HUDEP-2 (cell line): ENCODE measurements at regions not wholly inside any gene's neighbourhood (a gene's known extent, or its start where the extent isn't known, plus 50 kb on each side); places are given as distances from the start of the nearest gene placed in this dataset.
"Not testable (repeated sequence)": the region's sequence is repeated elsewhere in the genome, so short reads cannot be mapped to it uniquely, and the experiment has no call there.

ENCODE experiments used
- DNase-seq, 76 experiments: peaks; one replicate each; lab custom pipeline; 2025; ENCODE audit not compliant: unreplicated experiment in 76 of 76; lab: John Stamatoyannopoulos, UW

- no peak for DNase-seq
Measured at GRCh38 chr6:167661552-167662044, 165.1 kb upstream of the AFDN start.

GRCh38 chr6:167662075-167662880 is 164.4 kb upstream of the AFDN start:
- no peak for DNase-seq

- no peak for DNase-seq
Measured at GRCh38 chr6:167662881-167663205, 163.9 kb upstream of the AFDN start.

- no peak for DNase-seq
Measured at GRCh38 chr6:167663316-167663715, 163.4 kb upstream of the AFDN start.

GRCh38 chr6:167663784-167664443 is 162.8 kb upstream of the AFDN start:
- no peak for DNase-seq

GRCh38 chr6:167664678-167665660 is 161.7 kb upstream of the AFDN start:
- no peak for DNase-seq

- no peak for DNase-seq
Measured at GRCh38 chr6:167665698-167666330, 160.9 kb upstream of the AFDN start.

GRCh38 chr6:167666571-167667203 is 160.0 kb upstream of the AFDN start:
- DNase-seq: no peak

- DNase-seq: no peak
Measured at GRCh38 chr6:167667204-167668018, 159.3 kb upstream of the AFDN start.

GRCh38 chr6:167668019-167668753 is 158.5 kb upstream of the AFDN start:
- no peak for DNase-seq

- DNase-seq: no peak
Measured at GRCh38 chr6:167668754-167669552, 157.8 kb upstream of the AFDN start.

GRCh38 chr6:167669553-167669849 is 157.2 kb upstream of the AFDN start:
- no peak for DNase-seq

- DNase-seq: no peak
Measured at GRCh38 chr6:167669870-167670802, 156.6 kb upstream of the AFDN start.

- no peak for DNase-seq
Measured at GRCh38 chr6:167670938-167671338, 155.8 kb upstream of the AFDN start.

- not testable (repeated sequence) for DNase-seq
Measured at GRCh38 chr6:167671379-167671976, 155.2 kb upstream of the AFDN start.

GRCh38 chr6:167671977-167672687 is 154.6 kb upstream of the AFDN start:
- no peak for DNase-seq
